Ishikawa (cell line): ENCODE measurements at regions not wholly inside any gene's neighbourhood (a gene's known extent, or its start where the extent isn't known, plus 50 kb on each side); places are given as distances from the start of the nearest gene placed in this dataset.

Experiments used
- EP300 ChIP-seq: IDR thresholded peaks from 2 replicates; pipeline ENCODE4 v1.6.1; 2012; ENCODE audit warnings: borderline replicate concordance
- NFIC ChIP-seq: IDR thresholded peaks from 2 replicates; pipeline ENCODE4 v1.6.1; 2012
- TCF12 ChIP-seq: IDR thresholded peaks from 2 replicates; pipeline ENCODE4 v1.6.1; 2012; ENCODE audit warnings: low read depth
- TF ChIP-seq, protein P1 (sequence below): IDR thresholded peaks from 2 replicates; pipeline ENCODE4 v1.6.1; 2012; ENCODE audit warnings: low read depth, mild to moderate bottlenecking

DNA sequence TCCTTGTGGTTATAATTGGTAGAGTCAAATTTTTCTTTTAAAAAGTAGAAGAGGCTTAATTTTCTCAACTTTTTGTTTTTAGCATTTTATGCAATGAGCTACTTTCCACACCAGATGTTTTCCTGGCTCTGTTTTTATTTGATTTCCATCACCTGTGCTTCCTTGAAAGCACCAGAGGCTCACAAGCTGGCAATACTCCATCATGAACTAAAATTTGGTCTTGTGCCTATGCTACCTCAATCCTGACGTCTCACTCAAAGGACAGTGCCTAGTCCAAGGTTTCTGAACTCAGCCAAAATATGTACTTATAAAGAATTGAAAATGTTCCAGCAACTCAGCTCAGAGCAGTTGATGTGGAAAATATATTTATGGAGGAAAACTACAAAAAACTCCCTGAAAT, 914.0 kb upstream of the PRKX start:
- TF ChIP-seq NFIC (no peak), TCF12 (no peak), EP300 (no peak)
- TF ChIP-seq, protein P1, sequence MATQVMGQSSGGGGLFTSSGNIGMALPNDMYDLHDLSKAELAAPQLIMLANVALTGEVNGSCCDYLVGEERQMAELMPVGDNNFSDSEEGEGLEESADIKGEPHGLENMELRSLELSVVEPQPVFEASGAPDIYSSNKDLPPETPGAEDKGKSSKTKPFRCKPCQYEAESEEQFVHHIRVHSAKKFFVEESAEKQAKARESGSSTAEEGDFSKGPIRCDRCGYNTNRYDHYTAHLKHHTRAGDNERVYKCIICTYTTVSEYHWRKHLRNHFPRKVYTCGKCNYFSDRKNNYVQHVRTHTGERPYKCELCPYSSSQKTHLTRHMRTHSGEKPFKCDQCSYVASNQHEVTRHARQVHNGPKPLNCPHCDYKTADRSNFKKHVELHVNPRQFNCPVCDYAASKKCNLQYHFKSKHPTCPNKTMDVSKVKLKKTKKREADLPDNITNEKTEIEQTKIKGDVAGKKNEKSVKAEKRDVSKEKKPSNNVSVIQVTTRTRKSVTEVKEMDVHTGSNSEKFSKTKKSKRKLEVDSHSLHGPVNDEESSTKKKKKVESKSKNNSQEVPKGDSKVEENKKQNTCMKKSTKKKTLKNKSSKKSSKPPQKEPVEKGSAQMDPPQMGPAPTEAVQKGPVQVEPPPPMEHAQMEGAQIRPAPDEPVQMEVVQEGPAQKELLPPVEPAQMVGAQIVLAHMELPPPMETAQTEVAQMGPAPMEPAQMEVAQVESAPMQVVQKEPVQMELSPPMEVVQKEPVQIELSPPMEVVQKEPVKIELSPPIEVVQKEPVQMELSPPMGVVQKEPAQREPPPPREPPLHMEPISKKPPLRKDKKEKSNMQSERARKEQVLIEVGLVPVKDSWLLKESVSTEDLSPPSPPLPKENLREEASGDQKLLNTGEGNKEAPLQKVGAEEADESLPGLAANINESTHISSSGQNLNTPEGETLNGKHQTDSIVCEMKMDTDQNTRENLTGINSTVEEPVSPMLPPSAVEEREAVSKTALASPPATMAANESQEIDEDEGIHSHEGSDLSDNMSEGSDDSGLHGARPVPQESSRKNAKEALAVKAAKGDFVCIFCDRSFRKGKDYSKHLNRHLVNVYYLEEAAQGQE, result no peak
